Tibial nerve (tissue), 4 donors: ENCODE measurements at regions not wholly inside any gene's neighbourhood (a gene's known extent, or its start where the extent isn't known, plus 50 kb on each side); places are given as distances from the start of the nearest gene placed in this dataset.

Experiments used
- DNase-seq, 2 donors: peaks; one replicate each; pipeline ENCODE4 v3.0.0-alpha.2; 2019; ENCODE audit warnings: low spot score in 2 of 2
- H3K27ac ChIP-seq, 4 donors: fragments of 200-600 bp; sonication (generic) in 3 of 4; one replicate each; pipeline ENCODE4 v1.5.1; 2017 to 2019; ENCODE audit warnings: mild to moderate bottlenecking in 1 of 4
- H3K27me3 ChIP-seq, 2 donors: fragments of 200-600 bp; sonication (generic) in 1 of 2; one replicate each; pipeline versions ENCODE4 v1.5.1 to v1.6.0; 2017 to 2019
- H3K36me3 ChIP-seq, 3 donors: fragments of 200-600 bp; sonication (generic); one replicate each; pipeline ENCODE4 v1.5.1; 2018 to 2019
- H3K4me1 ChIP-seq, 4 donors: fragments of 200-600 bp; sonication (generic) in 3 of 4; one replicate each; pipeline ENCODE4 v1.5.1; 2017 to 2019
- H3K4me3 ChIP-seq, 4 donors: fragments of 200-600 bp; sonication (generic) in 3 of 4; one replicate each; pipeline ENCODE4 v1.5.1; 2017 to 2019; ENCODE audit warnings: mild to moderate bottlenecking in 1 of 4, moderate library complexity in 1 of 4
- H3K9me3 ChIP-seq, 4 donors: fragments of 200-600 bp; sonication (generic) in 3 of 4; one replicate each; pipeline ENCODE4 v1.5.1; 2017 to 2019
- EP300 ChIP-seq, 2 donors: sonication (generic); formaldehyde crosslinking; IDR thresholded peaks; one replicate each; pipeline ENCODE4 v1.6.1; 2017; ENCODE audit warnings: antibody characterized with exemption in 2 of 2, mild to moderate bottlenecking in 1 of 2
- POLR2A ChIP-seq, 2 donors: fragments of 450-650 bp; IDR thresholded peaks; one replicate each; pipeline ENCODE4 v1.6.1; 2017; ENCODE audit warnings: antibody characterized with exemption in 2 of 2, mild to moderate bottlenecking in 2 of 2, moderate library complexity in 2 of 2
- WGBS, 2 donors: methylation state at CpG; one replicate each; pipeline ENCODE4 v1.1.5; 2018; 5-methylcytosine and 5-hydroxymethylcytosine counted together
- TF ChIP-seq, protein P1 (sequence below), 5 experiments: fragments of 200-600 bp in 3 of 5; fragments of 450-650 bp in 2 of 5; sonication (generic) in 3 of 5; IDR thresholded peaks; one replicate each; pipeline ENCODE4 v1.5.1; 2016 to 2019; ENCODE audit warnings: antibody characterized with exemption in 5 of 5, mild to moderate bottlenecking in 3 of 5, moderate library complexity in 2 of 5

DNA sequence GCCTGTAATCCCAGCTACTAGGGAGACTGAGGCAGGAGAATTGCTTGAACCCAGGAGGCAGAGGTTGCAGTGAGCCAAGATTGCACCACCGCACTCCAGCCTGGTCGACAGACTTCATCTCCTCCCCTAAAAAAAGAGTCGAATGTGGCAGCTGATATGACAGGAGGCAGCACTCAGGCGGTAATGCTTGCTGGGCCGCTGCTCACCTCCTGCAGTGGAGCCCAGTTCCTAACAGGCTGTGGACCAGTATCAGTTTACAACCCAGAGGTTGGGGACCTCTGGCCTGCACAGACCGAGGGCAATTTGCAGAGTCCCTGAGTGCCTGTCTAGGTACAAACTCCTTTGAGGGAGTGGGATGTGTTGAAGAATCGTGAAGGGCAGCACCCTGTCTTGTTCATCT lies 136.2 kb downstream of the SMAD6 start:
- DNase-seq: no peak
- Histone ChIP-seq H3K36me3 (no peaks in the 10 kb centered on the region), H3K4me1 (peaks cover 0 to 35% (median 17%) of the 10 kb centered on the region in 4 donors), H3K27me3 (no peaks in the 10 kb centered on the region), H3K4me3 (no peak overlapping the region), H3K27ac (no peak overlapping the region), H3K9me3 (no peaks in the 10 kb centered on the region)
- WGBS, 2 donors: 74 to 78% methylated on average over 7 of the region's 7 CpGs
- TF ChIP-seq EP300 (IDR thresholded peaks at IDR 0.05) (no peak), POLR2A (IDR thresholded peaks at IDR 0.05) (no peak)
- TF ChIP-seq, protein P1, sequence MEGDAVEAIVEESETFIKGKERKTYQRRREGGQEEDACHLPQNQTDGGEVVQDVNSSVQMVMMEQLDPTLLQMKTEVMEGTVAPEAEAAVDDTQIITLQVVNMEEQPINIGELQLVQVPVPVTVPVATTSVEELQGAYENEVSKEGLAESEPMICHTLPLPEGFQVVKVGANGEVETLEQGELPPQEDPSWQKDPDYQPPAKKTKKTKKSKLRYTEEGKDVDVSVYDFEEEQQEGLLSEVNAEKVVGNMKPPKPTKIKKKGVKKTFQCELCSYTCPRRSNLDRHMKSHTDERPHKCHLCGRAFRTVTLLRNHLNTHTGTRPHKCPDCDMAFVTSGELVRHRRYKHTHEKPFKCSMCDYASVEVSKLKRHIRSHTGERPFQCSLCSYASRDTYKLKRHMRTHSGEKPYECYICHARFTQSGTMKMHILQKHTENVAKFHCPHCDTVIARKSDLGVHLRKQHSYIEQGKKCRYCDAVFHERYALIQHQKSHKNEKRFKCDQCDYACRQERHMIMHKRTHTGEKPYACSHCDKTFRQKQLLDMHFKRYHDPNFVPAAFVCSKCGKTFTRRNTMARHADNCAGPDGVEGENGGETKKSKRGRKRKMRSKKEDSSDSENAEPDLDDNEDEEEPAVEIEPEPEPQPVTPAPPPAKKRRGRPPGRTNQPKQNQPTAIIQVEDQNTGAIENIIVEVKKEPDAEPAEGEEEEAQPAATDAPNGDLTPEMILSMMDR (IDR thresholded peaks at IDR 0.05): no peak

DNA sequence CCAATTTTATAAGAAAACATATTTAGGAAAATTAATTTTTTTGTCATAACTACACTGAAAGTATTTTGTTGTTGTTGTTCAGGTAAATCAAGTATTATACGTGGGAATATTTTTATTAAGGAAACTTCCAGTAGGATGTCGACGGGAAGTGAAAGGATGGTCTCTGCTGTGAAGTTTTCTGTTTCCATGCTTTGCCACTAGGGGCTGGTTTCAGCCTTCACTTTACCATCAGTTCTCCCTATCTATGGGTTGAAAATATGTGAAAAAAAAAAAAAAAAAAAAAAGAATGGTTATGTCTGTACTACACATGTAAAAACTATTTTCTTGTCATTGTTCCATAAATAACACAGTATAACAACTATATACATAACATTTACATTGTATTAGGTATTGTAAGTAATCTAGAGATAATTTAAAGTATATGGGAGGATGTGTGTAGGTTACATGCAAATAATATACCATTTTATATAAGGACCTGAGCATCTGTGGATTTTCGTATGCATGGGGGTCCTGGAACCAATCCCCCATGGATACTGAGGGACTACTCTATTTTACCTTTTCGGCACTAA lies 136.7 kb downstream of the SMAD6 start:
- WGBS, 2 donors: 45 to 51% methylated on average over 5 of the region's 5 CpGs
- TF ChIP-seq, protein P1 (IDR thresholded peaks at IDR 0.05): peak in 4 of 5 experiments; percentile 29 to 52 (median 42)
- TF ChIP-seq EP300 (IDR thresholded peaks at IDR 0.05) (no peak), POLR2A (IDR thresholded peaks at IDR 0.05) (no peak)
- no peak for DNase-seq
- H3K27me3 ChIP-seq: no peaks in the 10 kb centered on the region
- no peaks in the 10 kb centered on the region for H3K9me3 ChIP-seq
- peaks cover 0 to 41% (median 21%) of the 10 kb centered on the region in 4 donors for H3K4me1 ChIP-seq
- H3K4me3 ChIP-seq: no peak overlapping the region
- H3K36me3 ChIP-seq: no peaks in the 10 kb centered on the region
- H3K27ac ChIP-seq: peak overlapping the region in 1 of 4 donors; percentile 96

DNA sequence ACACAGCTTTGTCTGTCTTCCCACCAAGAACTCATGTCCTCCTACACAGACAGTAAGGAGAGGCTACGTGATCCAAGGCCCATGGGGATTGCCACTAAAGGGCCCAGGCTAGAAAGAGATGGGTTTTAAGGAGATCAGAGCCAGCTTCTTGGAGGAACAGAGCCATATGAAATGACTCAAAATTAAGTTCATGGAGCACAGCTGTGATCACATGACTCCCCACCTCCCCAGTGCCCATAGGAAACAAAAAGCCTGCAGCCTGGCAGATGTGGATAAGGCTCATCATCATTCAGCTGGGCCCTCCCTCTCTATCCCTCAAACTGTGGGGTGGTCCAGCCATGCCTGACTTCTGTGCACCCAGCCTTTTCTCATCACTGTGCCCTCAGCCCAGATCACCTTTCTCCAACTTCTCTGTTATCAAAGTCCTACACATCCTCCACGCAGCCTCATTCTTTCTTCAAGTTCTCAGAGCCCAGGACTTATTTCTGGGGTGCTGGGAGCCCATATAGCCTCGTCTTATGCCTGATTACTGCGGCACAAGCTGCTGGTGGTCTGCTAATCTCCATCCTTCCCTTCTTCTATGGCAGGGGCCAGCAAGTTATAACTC lies 137.6 kb downstream of the SMAD6 start:
- no peak for DNase-seq
- TF ChIP-seq, protein P1 (IDR thresholded peaks at IDR 0.05): no peak
- TF ChIP-seq EP300 (IDR thresholded peaks at IDR 0.05): no peak
- TF ChIP-seq POLR2A (IDR thresholded peaks at IDR 0.05): no peak
- H3K27ac ChIP-seq: peak overlapping the region in 3 of 4 donors; percentile 45 to 96 (median 93)
- H3K4me1 ChIP-seq: peaks cover 0 to 47% (median 24%) of the 10 kb centered on the region in 4 donors
- no peak overlapping the region for H3K4me3 ChIP-seq
- H3K27me3 ChIP-seq: no peaks in the 10 kb centered on the region
- H3K9me3 ChIP-seq: no peaks in the 10 kb centered on the region
- H3K36me3 ChIP-seq: no peaks in the 10 kb centered on the region
- WGBS, 2 donors: 81 to 86% methylated on average over 4 of the region's 4 CpGs

DNA sequence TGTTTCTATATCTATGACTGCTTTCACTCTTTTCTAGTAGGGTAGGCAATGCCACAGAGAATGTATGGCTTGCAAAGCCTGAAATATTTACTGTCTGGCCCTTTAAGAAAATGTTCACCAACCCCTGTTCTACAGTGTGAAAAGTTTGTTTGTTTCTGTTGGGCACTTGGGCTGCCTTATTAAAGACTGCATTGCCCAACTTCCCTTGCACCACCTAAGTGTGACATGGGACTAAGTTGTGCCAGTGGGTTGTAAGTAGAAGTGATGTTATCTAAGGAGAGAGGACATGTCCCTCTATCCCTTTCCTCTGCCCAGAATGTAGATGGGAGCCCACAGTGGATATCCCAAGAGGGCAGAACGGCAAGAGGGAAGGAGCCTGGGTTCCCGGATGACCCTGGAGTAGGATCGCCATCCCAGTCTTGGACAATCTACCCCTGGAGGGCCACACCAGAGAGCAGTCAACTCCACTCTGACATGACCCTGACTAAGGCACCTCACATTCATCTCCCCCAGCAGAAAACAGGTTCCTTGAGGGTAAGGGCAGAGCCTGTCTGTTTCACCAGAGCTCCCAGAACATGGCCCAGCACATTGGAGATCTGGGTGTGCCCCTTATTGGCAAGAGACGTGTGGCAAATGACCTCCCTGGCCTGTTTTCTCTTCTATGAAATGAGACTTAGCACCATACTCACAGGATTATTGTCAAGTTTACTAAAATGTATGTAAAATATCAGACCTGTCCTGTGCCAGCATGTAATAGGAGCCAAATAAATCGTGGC lies 138.8 kb downstream of the SMAD6 start:
- Histone ChIP-seq H3K27ac (peak overlapping the region in 3 of 4 donors; percentile 3 to 96 (median 93)), H3K36me3 (no peaks in the 10 kb centered on the region), H3K27me3 (no peaks in the 10 kb centered on the region), H3K4me1 (peaks cover 0 to 47% (median 24%) of the 10 kb centered on the region in 4 donors), H3K4me3 (no peak overlapping the region), H3K9me3 (no peaks in the 10 kb centered on the region)
- DNase-seq: no peak
- 48 to 79% methylated on average over 5 of the region's 5 CpGs for WGBS, 2 donors
- TF ChIP-seq POLR2A (IDR thresholded peaks at IDR 0.05) (no peak), EP300 (IDR thresholded peaks at IDR 0.05) (no peak)
- TF ChIP-seq, protein P1 (IDR thresholded peaks at IDR 0.05): no peak
